Fibroblast of villous mesenchyme (primary cell): ENCODE measurements at regions not wholly inside any gene's neighbourhood (a gene's known extent, or its start where the extent isn't known, plus 50 kb on each side); places are given as distances from the start of the nearest gene placed in this dataset.

Source experiments
- DNase-seq: peaks from one replicate; pipeline ENCODE4 v3.0.0-alpha.2; 2010; ENCODE audit warnings: low read depth
- H3K4me3 ChIP-seq: 2 replicates; pipeline ENCODE4 v1.5.1; 2011; ENCODE audit warnings: low read depth, mild to moderate bottlenecking, low read length
- CTCF ChIP-seq: IDR thresholded peaks from 2 replicates; pipeline ENCODE4 v1.5.1; 2012; ENCODE audit warnings: low read depth, mild to moderate bottlenecking, low read length; ENCODE audit not compliant: insufficient read depth

- no peak overlapping the region for H3K4me3 ChIP-seq
- no peak for DNase-seq
- TF ChIP-seq CTCF: no peak
Measured at GRCh38 chr2:138279871-138280270, 221.7 kb upstream of the SPOPL start.

GRCh38 chr2:138280999-138281695 is 220.4 kb upstream of the SPOPL start:
- no peak for TF ChIP-seq CTCF
- DNase-seq: no peak
- no peak overlapping the region for H3K4me3 ChIP-seq

- TF ChIP-seq CTCF: no peak
- no peak overlapping the region for H3K4me3 ChIP-seq
- no peak for DNase-seq
Measured at GRCh38 chr2:138282014-138282672, 219.4 kb upstream of the SPOPL start.

GRCh38 chr2:138291805-138292204 is 209.8 kb upstream of the SPOPL start:
- H3K4me3 ChIP-seq: no peak overlapping the region
- DNase-seq: no peak
- no peak for TF ChIP-seq CTCF

- no peak for TF ChIP-seq CTCF
- no peak for DNase-seq
Measured at GRCh38 chr2:138293045-138293444, 208.5 kb upstream of the SPOPL start.

GRCh38 chr2:138293549-138293948 is 208.0 kb upstream of the SPOPL start:
- no peak overlapping the region for H3K4me3 ChIP-seq
- no peak for DNase-seq
- no peak for TF ChIP-seq CTCF

More at GRCh38 chr2:138293045-138293444, 208.5 kb upstream of the SPOPL start:
- no peak overlapping the region for H3K4me3 ChIP-seq
